Fibroblast of lung (primary cell): ENCODE measurements at regions not wholly inside any gene's neighbourhood (a gene's known extent, or its start where the extent isn't known, plus 50 kb on each side); places are given as distances from the start of the nearest gene placed in this dataset.

Experiments used
- EZH2 ChIP-seq: IDR thresholded peaks from 2 replicates; pipeline ENCODE4 v1.5.1; 2012; ENCODE audit warnings: low read length, control low read depth, mild to moderate bottlenecking; ENCODE audit errors: missing control alignments
- TF ChIP-seq, protein P1 (sequence below), 2 donors: IDR thresholded peaks in 1 of 2; conservative IDR thresholded peaks in 1 of 2; 1 replicate in 1 of 2; 2 replicates in 1 of 2; pipeline ENCODE4 v1.5.1; 2011 to 2012; ENCODE audit warnings: low read length in 2 of 2, control low read depth in 1 of 2, inconsistent platforms in 1 of 2, low read depth in 1 of 2, mild to moderate bottlenecking in 1 of 2

GRCh38 chr21:35460441-35460840 lies 411.3 kb upstream of the RUNX1 start:
- TF ChIP-seq, protein P1, sequence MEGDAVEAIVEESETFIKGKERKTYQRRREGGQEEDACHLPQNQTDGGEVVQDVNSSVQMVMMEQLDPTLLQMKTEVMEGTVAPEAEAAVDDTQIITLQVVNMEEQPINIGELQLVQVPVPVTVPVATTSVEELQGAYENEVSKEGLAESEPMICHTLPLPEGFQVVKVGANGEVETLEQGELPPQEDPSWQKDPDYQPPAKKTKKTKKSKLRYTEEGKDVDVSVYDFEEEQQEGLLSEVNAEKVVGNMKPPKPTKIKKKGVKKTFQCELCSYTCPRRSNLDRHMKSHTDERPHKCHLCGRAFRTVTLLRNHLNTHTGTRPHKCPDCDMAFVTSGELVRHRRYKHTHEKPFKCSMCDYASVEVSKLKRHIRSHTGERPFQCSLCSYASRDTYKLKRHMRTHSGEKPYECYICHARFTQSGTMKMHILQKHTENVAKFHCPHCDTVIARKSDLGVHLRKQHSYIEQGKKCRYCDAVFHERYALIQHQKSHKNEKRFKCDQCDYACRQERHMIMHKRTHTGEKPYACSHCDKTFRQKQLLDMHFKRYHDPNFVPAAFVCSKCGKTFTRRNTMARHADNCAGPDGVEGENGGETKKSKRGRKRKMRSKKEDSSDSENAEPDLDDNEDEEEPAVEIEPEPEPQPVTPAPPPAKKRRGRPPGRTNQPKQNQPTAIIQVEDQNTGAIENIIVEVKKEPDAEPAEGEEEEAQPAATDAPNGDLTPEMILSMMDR (conservative IDR thresholded peaks at IDR 0.05 in 1 of 2, IDR thresholded peaks at IDR 0.05 in 1 of 2; ENCODE audit: low read depth in 1 of 2, low read length in 2 of 2): no peak
- TF ChIP-seq EZH2: no peak
